ENCODE measurements at regions not wholly inside any gene's neighbourhood (a gene's known extent, or its start where the extent isn't known, plus 50 kb on each side); places are given as distances from the start of the nearest gene placed in this dataset.

- ATAC-seq (ENCODE audit: insufficient number of reproducible peaks, low FRiP score, low read depth) (no peak), DNase-seq (ENCODE audit: low spot score) (no peak)
- H3K4me1 ChIP-seq (ENCODE audit: control insufficient read depth in 1 of 2, low read depth in 2 of 2) = no peaks in the 10 kb centered on the region
- no peaks in the 10 kb centered on the region for H3K27me3 ChIP-seq (replicated peaks; ENCODE audit: insufficient read depth)
- no peaks in the 10 kb centered on the region for H3K9me3 ChIP-seq
- no peak for TF ChIP-seq CTCF (IDR thresholded peaks at IDR 0.05)
- H3K27ac ChIP-seq = no peak overlapping the region
- no peak overlapping the region for H3K4me3 ChIP-seq
- no peaks in the 10 kb centered on the region for H3K36me3 ChIP-seq
Observed at GRCh38 chr2:67237288-67237687, 159.8 kb upstream of the ETAA1 start.

- no peak overlapping the region for H3K27ac ChIP-seq
- H3K27me3 ChIP-seq (replicated peaks; ENCODE audit: insufficient read depth) = no peaks in the 10 kb centered on the region
- H3K36me3 ChIP-seq = no peaks in the 10 kb centered on the region
- DNase-seq (ENCODE audit: low spot score) (no peak), ATAC-seq (ENCODE audit: insufficient number of reproducible peaks, low FRiP score, low read depth) (no peak)
- no peak overlapping the region for H3K4me3 ChIP-seq
- H3K4me1 ChIP-seq (ENCODE audit: control insufficient read depth in 1 of 2, low read depth in 2 of 2) = no peaks in the 10 kb centered on the region
- H3K9me3 ChIP-seq = no peaks in the 10 kb centered on the region
- TF ChIP-seq CTCF (IDR thresholded peaks at IDR 0.05) = no peak
Observed at GRCh38 chr2:67240507-67240906, 156.6 kb upstream of the ETAA1 start.

GRCh38 chr2:67241453-67241852 is 155.7 kb upstream of the ETAA1 start:
- DNase-seq (ENCODE audit: low spot score) (no peak), ATAC-seq (ENCODE audit: insufficient number of reproducible peaks, low FRiP score, low read depth) (no peak)
- Histone ChIP-seq H3K27me3 (replicated peaks; ENCODE audit: insufficient read depth) (no peaks in the 10 kb centered on the region), H3K9me3 (no peaks in the 10 kb centered on the region), H3K4me3 (no peak overlapping the region), H3K4me1 (ENCODE audit: control insufficient read depth in 1 of 2, low read depth in 2 of 2) (no peaks in the 10 kb centered on the region), H3K36me3 (no peaks in the 10 kb centered on the region), H3K27ac (no peak overlapping the region)
- no peak for TF ChIP-seq CTCF (IDR thresholded peaks at IDR 0.05)

GRCh38 chr2:67242456-67242855 is 154.7 kb upstream of the ETAA1 start:
- H3K9me3 ChIP-seq = no peaks in the 10 kb centered on the region
- H3K27me3 ChIP-seq (replicated peaks; ENCODE audit: insufficient read depth) = no peaks in the 10 kb centered on the region
- no peak overlapping the region for H3K27ac ChIP-seq
- no peak for DNase-seq (ENCODE audit: low spot score)
- no peak for ATAC-seq (ENCODE audit: insufficient number of reproducible peaks, low FRiP score, low read depth)
- TF ChIP-seq CTCF (IDR thresholded peaks at IDR 0.05) = no peak
- no peaks in the 10 kb centered on the region for H3K4me1 ChIP-seq (ENCODE audit: control insufficient read depth in 1 of 2, low read depth in 2 of 2)
- no peak overlapping the region for H3K4me3 ChIP-seq
- H3K36me3 ChIP-seq = no peaks in the 10 kb centered on the region

GRCh38 chr2:67243919-67244318 is 153.2 kb upstream of the ETAA1 start:
- no peak overlapping the region for H3K4me3 ChIP-seq
- no peaks in the 10 kb centered on the region for H3K36me3 ChIP-seq
- DNase-seq (ENCODE audit: low spot score) = no peak
- H3K27ac ChIP-seq = no peak overlapping the region
- H3K4me1 ChIP-seq (ENCODE audit: control insufficient read depth in 1 of 2, low read depth in 2 of 2) = no peaks in the 10 kb centered on the region
- H3K27me3 ChIP-seq (replicated peaks; ENCODE audit: insufficient read depth) = no peaks in the 10 kb centered on the region
- no peaks in the 10 kb centered on the region for H3K9me3 ChIP-seq
- no peak for ATAC-seq (ENCODE audit: insufficient number of reproducible peaks, low FRiP score, low read depth)
- TF ChIP-seq CTCF (IDR thresholded peaks at IDR 0.05) = no peak
